ENCODE measurements at regions not wholly inside any gene's neighbourhood (a gene's known extent, or its start where the extent isn't known, plus 50 kb on each side); places are given as distances from the start of the nearest gene placed in this dataset.

DNA sequence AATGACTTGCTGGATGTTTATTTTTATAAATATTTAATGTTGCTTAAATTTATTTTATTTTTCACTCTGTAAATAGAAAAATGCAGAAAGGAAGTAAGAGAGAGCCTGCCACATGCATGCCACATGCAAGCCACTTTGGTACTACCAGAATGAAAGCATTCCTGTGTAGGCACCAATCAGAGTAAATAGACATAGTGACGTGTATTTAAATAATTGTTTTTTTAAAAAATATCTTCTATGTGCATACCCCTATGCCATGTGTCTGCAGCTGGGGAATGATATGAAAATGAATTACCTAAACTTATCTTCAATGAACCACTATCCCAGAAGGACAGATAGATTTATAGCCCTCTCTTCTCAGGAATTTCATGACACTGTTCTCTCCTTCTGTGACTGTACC, 651.5 kb upstream of the RIOK2 start:
- Histone ChIP-seq H3K27ac (no peak overlapping the region), H3K36me3 (peaks cover 0 to 3% of the 10 kb centered on the region in 2 donors), H3K27me3 (no peaks in the 10 kb centered on the region), H3K4me1 (no peaks in the 10 kb centered on the region), H3K4me3 (no peak overlapping the region), H3K9me3 (no peaks in the 10 kb centered on the region)
- intact Hi-C loops (cut with DNase I; ENCODE audit: low total_unique reads), result no loop called here
- DNase-seq, result no peak
- no peak for TF ChIP-seq POLR2A (IDR thresholded peaks at IDR 0.05)
- no peak for TF ChIP-seq CTCF (IDR thresholded peaks at IDR 0.05)

DNA sequence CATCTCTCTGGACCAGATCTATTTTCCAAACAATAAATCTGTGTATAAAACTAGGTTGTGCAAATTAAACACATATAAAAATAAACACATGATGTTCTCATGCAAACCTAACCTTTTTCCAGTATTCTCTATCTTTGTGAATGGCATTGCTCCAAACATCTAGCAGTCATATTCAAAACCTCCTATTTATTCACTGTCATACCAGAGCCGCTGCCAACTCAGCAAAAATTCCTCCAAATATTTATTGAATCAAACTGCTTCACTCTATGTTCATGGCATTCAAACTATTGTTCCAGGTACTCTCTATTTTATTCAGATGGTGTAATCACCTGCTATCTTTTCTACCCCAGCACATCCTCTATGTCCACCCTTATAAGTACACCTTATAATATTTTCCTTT, 652.1 kb upstream of the RIOK2 start:
- Histone ChIP-seq H3K27ac (no peak overlapping the region), H3K4me3 (no peak overlapping the region), H3K4me1 (no peaks in the 10 kb centered on the region), H3K9me3 (no peaks in the 10 kb centered on the region), H3K36me3 (peaks cover 0 to 3% of the 10 kb centered on the region in 2 donors), H3K27me3 (no peaks in the 10 kb centered on the region)
- DNase-seq, result no peak
- intact Hi-C loops (cut with DNase I; ENCODE audit: low total_unique reads), result no loop called here
- no peak for TF ChIP-seq POLR2A (IDR thresholded peaks at IDR 0.05)
- no peak for TF ChIP-seq CTCF (IDR thresholded peaks at IDR 0.05)

DNA sequence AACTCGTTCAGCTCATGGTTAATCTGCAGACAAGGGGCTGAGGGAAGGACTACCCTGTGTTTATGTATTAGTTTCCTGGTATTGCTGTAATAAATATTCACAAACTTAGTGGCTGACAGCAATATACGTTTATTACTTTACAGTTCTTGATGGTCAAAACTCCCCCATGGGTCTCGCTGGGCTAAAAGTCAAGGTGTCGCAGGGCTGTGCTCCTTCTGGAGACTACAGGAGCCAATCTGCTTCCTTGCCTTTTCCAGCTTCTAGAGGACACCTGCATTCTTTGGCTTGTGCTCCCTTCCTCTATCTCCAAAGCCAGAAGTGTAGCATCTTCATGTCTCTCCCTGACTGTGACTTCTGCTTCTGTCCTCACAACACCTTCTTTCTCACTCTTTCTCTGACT, 653.8 kb upstream of the RIOK2 start:
- Histone ChIP-seq H3K36me3 (peaks cover 0 to 3% of the 10 kb centered on the region in 2 donors), H3K4me3 (no peak overlapping the region), H3K4me1 (no peaks in the 10 kb centered on the region), H3K9me3 (no peaks in the 10 kb centered on the region), H3K27ac (no peak overlapping the region), H3K27me3 (no peaks in the 10 kb centered on the region)
- intact Hi-C loops (cut with DNase I; ENCODE audit: low total_unique reads), result no loop called here
- no peak for DNase-seq
- TF ChIP-seq CTCF (IDR thresholded peaks at IDR 0.05) (no peak), POLR2A (IDR thresholded peaks at IDR 0.05) (no peak)

DNA sequence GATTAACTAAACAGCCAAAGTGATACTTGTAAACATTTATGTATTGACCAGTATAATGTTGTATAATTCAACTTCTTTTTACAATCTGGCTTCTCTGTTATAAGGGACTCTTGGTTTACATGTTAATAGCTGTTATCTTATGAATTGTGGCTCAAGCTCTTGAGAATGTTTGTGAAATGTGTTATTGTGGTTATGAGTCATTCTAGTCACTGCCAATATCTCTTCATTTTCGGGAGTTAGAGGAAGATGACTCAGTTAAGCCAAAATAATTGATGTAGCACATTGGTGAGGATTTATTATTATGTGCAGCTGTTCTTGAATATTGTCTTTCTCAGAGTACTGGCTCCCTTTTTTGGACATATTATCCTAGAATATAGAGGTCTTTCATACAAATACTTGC, 655.2 kb upstream of the RIOK2 start:
- Histone ChIP-seq H3K9me3 (no peaks in the 10 kb centered on the region), H3K4me3 (no peak overlapping the region), H3K4me1 (no peaks in the 10 kb centered on the region), H3K27me3 (no peaks in the 10 kb centered on the region), H3K36me3 (peaks cover 0 to 3% of the 10 kb centered on the region in 2 donors), H3K27ac (no peak overlapping the region)
- TF ChIP-seq POLR2A (IDR thresholded peaks at IDR 0.05) (no peak), CTCF (IDR thresholded peaks at IDR 0.05) (no peak)
- intact Hi-C loops (cut with DNase I; ENCODE audit: low total_unique reads), result no loop called here
- no peak for DNase-seq

DNA sequence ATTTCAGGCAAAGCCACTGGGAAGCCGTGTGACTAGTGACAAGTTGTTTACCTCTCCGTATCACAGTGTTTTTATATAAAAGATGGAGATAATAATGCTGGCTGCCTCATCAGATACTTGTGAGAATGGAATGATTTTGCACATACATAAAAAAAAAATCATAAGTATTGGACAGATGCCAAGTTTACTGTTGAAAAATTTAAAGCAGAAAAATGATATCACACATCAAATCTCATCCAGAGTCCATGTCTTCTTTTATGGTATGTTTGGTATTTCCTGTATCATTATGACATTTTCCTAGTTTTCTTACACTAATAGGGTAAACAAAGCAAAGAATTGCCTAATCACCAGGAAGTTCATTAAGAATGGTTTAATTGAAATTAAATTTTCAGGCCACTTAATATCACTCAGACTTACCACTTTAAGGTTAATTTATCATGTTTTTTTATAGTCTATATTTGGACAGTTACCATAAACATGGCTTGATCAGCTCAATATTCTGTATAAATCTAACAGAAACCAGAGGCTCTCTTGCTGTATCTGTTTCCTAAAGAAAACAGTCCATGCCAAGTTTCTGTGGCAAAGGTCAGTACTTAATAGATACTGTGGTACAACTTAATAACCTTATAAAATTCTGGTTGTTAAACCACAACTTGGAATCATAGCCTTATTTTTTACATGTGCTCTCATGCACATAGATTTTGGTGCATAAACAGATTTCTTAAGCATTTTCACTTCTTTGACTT, 656.5 kb upstream of the RIOK2 start:
- TF ChIP-seq POLR2A (IDR thresholded peaks at IDR 0.05) (no peak), CTCF (IDR thresholded peaks at IDR 0.05) (no peak)
- Histone ChIP-seq H3K9me3 (no peaks in the 10 kb centered on the region), H3K4me3 (no peak overlapping the region), H3K27ac (no peak overlapping the region), H3K36me3 (peaks cover 0 to 3% of the 10 kb centered on the region in 2 donors), H3K27me3 (no peaks in the 10 kb centered on the region), H3K4me1 (no peaks in the 10 kb centered on the region)
- intact Hi-C loops (cut with DNase I; ENCODE audit: low total_unique reads), result no loop called here
- DNase-seq, result no peak

Data from uterus (tissue), 3 donors.